HG03439 (cell line): ENCODE measurements at regions not wholly inside any gene's neighbourhood (a gene's known extent, or its start where the extent isn't known, plus 50 kb on each side); places are given as distances from the start of the nearest gene placed in this dataset.

Source experiments
- ATAC-seq: cut with Tn5 transposase; IDR thresholded peaks from one replicate; pipeline ENCODE4 v1.9.1; 2021; ENCODE audit warnings: mild to moderate bottlenecking, moderate library complexity; ENCODE audit not compliant: unreplicated experiment

DNA sequence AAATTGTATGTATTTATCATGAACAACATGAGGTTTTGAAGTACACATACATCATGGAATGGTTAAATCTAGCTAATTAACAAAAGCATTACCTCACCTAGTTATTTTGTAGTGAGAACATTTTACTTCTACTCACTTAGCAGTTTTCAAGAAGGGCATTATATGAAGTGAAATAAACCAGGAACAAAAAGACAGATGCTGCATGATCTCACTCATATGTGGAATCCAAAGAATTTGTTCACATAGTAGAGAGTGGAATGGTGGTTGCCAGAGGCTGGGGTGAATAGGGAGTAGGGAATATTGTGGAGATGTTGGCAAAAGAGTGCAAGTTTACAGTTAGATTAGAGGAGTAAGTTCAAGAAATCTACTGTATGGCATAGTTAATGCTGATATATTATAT is 292.0 kb downstream of the ASXL3 start:
- no peak for ATAC-seq

DNA sequence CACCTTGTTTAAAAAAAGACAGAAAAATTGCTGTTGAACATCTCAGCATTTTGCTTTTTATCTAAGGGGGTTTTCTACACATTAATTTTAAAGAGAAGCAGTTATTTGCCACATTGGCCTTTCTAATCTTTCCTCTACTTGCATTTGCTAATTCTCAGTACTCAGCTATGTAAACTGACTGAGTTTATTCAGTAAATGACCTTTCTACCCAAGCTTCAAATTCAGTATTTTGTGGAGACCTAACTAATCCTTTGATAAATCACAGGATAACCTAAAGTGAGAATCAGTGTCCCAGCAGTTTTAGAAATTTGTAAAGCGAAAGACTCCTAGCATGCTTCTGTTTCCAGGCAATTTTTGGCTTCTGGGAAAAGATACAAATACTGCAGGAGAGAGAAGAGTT is 288.4 kb downstream of the ASXL3 start:
- ATAC-seq: no peak

DNA sequence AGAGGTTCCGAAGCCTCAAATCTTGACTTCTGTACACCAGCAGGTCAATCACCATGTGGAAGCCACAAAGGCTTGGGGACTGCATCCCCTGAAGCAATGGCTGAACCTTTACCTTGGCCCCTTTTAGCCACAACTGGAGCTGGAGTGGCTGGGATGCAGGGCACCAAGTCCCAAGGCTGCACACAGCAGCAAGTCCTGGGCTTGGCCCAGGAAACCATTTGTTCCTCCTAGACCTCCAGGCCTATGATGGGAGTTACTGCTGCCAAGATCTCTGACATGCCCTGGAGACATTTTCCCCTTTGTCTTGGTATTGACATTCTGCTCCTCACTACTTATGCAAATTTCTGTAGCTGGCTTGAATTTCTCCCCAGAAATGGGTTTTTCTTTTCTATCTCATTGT is 285.9 kb downstream of the ASXL3 start:
- no peak for ATAC-seq

DNA sequence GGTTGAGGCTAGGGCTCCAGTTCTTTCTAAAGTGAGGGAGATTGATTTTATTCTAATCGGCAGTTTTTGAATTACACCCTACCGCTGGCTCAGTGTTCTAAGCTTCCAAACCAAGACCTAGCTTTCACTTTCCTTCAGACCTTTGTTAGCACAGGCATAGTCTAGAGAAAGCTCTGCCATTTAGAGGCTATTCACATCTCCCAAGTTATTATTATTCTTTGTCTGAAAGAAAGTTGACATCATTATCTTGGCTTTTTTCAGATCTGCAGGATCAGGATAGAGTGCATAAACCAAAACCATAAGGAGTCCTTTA is 276.8 kb downstream of the ASXL3 start:
- ATAC-seq: no peak

DNA sequence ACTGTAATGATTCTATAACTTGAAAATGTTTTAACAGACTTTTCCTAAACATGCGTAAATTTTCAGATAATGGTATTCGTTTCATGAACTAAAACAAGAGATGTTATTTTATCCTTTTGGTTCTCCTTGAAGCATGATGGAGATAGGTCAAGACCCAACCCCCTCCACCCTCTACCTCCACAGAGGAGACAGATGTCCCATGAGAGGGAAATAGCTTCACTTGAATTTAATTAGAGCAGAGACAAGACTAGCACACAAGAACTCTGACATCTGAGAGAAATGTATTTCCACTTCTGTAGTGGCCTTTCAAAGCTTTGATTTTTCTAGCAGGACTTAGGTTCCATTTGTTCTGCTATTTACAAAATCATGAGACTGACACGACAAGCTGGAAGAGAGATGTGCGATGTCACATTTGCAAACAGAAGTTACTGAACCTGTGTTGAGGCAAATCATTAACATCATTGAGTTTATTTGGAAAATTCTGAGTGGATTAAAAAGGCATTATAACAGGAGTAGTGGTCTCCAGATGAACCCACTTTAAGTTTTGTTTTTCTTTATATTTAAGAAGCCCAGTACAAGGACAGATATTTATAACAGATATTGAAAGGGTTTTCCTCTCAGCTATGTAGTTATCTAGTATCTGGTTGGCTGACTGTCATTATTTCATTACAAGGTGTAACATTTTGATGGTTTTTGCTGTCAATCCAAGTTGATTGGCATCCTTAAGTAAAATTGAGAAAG is 276.2 kb downstream of the ASXL3 start:
- ATAC-seq: no peak

DNA sequence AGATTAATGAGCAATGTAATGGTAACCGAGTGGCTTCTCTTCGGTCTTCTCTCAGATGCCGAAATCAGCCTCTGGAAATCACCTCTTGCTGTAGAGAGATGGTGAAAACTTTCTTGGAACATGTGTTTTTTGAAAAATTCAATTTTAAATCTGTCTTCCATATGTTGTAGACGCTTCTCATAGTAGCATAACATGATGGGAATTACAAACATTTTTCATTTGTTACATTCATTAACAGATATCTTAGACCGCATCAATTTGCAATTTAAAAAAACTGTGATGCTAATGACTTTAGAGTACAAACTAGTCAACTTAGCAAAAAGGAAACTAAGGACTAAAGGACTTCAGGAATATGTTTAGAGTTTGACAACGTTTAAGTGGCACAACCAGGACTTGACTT is 275.2 kb downstream of the ASXL3 start:
- ATAC-seq: no peak

DNA sequence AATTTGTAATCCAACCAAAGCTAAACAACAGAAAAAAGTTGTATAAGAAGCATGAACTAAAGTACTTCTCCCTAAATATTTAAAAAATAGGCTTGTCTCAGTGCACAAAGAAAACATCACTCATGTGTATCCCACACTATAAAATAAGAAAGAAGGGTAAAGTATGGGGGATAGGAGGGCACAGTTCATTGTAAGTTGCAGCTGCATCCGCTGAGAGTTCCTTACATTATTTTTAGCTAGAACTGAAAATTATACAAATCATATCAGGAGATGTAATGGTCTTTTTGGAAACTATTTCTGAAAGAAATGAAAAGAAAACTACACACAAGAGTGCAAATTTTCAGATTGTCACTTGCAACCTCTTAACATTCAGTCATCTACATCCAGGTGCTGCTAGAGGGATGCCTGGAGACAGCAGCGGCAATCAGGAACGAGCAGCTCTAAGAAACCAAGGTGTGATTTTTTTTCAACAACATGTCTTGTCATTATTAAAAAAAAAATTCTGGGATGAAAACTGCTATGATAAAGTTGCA is 273.6 kb downstream of the ASXL3 start:
- no peak for ATAC-seq

DNA sequence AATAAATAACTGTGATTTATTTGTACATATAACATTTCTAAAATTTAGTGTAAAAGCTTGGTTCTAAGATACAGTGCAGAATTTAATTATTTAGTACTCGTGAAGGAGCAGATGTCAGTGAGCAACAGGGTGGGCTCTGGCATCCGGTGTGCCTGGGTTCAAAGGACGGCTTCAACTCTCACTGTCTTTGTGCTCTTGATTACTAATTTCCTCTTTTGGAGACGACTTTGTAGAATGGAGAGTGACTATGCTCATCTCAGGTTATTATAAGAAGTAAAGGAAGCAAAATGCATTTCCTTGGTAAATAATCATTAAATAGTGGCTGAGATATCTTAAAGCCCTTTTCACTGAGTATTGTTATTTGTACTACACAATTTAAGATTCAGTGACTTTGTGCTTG is 271.7 kb downstream of the ASXL3 start:
- ATAC-seq: no peak

DNA sequence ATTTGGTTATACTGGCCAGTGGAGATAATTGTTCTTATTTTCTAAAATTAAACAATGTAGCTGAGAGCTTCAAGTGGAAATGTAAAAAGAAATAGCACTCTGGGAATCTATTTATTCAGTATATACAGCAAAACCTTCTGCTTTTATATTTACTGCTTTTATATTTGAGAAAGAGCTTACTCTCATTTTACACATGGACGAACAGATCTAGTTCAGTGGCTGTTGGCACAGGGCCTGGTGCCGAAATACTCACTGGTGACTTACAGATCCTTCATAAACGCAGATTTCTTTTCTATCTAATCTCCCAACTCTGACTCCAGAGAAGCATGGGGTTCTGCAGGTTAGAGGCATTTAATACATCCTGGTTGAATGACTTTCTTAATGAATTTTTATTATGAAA is 266.2 kb downstream of the ASXL3 start:
- ATAC-seq: no peak

DNA sequence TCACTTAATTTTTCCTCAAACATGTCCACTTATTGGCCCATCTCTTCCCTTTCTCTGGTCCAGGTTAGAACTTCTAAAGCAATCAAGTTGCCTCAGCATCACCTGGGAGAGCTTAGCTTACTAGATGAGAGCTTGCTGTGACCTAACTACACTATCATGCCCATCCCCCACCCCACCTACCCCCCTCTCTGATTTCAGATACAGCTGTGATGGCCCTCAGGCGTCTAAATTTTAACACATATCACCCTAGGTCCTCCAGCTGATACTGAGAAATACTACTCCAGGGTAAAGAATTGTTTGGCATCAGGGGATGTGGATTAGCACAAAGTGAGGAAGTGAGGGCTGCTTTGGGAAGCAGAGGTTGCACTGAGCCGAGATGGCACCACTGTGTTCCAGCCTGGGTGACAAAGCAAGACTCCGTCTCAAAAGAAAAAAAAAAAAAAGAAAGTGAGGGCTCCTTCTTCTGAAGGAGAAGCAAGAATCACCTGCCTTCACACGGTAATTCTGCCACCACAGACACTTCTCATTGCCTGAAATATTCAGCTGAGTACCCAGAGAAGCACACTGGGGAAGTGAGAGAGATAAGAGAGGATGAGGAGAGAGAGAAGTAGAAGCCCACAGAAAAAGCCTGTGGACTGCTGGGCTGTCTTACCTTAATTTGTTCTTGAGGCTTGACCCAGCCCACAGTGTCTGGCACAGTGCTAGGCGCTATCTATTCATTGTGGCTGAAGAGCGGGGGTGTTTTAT is 263.4 kb downstream of the ASXL3 start:
- ATAC-seq: no peak

DNA sequence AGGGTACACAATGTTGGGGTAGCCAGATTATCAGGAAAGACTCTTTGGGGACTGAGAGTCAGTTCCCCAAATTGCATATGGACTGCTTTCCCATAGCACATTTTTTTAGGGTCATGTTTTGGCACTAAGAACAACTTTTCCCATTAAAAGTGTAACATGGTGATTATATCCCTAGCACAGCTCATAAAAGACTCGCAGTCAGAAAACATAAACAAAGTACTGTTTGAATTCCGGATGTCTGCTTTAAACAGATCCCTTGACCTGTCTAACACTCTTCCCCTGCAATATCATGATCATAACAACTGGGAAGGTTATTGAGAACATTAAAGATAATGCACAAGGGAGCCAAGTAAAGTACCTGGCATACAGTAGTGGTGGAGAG is 262.2 kb downstream of the ASXL3 start:
- ATAC-seq: no peak

DNA sequence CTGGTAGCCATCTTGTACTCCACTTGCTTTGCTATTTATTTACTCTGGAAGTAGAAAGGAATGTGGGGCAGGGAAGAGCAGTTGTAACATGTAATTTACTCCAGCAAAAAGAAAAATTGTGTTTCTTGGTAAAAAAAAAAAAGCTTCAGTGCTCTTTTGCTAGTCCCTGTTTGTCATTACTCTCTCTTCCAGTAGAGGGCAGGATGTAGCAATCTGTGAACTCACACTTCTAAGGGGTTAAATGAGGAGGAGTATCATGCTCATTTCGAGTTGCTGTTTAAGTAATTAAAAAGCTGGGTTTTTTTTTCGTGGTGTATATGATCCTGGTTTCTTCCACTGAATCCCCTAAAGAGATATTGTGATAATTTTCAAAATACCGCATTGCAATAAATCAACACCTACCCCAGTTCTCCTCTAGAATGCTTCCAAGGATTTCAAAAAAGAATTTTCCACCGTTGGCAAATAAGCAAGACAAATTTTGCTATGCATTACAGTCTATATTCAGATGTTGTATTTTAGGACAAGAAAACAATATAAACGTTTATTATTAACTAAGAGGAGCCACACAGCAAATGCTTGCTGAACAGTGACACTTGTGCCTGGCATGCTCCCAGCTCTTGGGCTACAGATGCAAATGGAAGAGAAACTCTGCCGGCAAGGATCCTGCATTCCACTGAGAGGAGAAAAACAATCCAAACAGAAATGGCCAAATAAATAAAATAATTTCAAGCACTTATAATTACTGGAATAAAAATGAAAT is 261.6 kb downstream of the ASXL3 start:
- ATAC-seq: peak; percentile 76

DNA sequence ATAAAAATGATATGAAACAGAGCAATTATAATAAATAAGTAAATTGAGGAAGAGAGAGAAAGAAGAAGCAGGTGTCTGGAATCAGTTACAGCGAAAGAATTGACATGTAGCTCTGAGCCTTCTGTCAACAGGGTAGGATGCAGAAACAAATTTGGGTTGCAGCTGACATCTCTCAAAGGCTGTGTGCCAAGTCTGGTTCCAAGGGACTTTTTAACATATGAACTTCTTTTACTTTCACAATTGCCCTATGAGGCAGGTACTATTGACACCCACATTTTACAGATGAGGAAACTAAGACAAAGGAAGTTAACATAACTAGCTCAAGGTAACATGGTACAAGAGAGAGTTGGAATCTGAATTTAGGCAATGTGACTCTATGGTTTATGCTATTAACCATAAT is 260.0 kb downstream of the ASXL3 start:
- no peak for ATAC-seq

DNA sequence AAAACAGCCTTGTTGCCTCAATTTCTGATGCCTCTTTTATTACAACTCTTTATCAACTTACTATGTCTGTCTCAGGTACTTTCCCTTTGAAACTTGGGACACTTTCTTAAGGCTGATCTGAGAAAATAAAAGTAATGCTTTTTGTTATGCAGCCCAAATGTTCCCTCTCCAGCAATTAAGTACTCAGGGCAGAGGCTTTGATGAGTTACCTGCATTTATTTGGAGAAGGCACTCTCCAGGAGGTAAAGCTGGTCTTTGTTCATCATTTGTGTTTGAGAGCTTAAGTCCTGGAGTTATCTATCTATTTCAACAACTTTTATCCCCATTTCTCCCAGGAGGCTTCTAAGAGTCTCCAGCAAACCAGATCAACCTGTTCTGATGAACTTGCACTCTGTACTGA is 259.2 kb downstream of the ASXL3 start:
- no peak for ATAC-seq

DNA sequence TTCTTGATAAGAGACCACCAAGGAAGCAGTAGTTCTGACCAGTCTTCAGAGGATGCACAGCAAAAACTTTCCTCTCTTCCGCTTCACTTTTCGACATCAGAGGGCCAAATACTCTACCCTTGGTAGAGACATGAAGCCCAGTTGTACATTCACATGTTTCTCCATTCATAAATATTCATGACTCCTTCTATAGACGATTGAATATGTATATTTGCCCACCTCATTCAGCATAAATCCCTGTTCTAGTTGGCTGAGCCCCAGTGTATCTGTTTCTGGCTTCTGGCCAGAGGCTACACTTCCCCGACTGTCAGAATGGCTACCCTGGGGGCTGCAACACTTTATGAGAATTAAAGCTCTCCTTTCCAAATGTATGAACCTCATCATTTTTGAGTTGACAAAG is 258.5 kb downstream of the ASXL3 start:
- ATAC-seq: no peak

DNA sequence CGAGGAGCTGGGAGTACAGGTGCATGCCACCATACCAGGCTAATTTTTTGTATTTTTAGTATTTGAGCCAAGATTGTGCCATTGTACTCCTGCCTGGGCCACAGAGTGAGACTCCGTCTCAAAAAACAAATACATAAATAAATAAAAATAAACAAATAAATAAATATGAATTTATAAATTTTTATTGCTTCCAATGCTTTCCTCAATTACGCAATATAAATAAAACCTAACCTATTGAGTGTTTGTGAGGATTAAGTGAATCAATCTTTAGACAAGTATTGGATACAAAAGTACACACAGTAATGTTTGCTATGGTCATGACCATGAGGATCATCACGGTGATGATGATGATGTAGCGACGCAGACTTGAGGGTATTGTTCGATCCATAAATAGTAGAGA is 257.4 kb downstream of the ASXL3 start:
- no peak for ATAC-seq

DNA sequence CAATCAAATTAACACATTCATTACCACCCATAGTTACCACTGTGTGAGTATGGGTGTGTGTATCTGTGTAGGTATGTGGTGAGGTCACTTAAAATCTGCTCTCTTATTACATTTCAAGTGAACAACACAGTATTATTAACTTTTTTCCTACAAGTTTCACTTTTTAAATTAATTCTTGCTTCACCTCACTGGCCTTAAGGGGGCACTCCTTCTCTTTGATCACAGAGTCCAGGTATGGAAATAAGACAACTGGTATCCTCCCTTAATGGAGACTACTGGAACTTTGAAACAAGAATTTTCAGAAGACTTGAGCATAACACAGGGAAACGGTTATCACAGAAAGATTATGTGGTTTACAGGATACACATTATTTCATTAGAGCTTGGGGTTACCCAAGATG is 255.8 kb downstream of the ASXL3 start:
- ATAC-seq: no peak

DNA sequence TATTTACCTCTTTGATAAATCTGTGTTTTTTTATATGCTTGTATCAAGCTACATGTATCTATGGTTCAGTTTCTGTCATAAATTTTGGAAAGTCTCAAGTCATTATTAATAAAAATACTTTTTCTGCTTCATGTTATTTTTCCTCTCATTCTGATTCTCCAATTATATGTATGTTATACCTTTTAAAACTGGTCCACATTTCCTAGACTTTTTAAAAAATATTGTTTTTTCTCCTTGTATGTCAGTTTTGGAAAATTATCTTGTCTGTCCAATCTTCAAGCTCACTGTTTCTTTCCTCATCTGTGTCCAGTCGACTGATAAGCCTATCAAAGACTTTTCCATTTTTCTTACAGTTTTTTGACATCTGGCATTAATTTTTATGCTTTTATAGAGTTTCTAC is 253.4 kb downstream of the ASXL3 start:
- ATAC-seq: no peak

DNA sequence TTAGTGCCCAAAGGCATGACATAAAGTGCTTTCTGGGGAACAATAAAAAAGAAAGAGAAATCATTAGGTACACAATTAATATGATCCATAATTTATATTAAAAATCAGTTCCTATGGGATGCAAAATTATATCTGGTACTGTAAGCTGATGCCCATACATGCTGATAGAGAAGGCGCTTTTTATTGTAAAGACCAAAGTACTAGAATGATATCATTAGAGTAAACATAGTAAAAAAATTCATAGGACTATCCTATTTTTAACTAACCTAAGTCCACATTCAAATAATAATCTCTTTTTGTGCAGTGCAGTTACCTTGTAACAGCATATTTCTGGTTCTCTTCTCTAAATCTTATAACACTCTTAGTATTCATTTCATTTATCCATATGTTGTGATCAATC is 252.2 kb downstream of the ASXL3 start:
- no peak for ATAC-seq

DNA sequence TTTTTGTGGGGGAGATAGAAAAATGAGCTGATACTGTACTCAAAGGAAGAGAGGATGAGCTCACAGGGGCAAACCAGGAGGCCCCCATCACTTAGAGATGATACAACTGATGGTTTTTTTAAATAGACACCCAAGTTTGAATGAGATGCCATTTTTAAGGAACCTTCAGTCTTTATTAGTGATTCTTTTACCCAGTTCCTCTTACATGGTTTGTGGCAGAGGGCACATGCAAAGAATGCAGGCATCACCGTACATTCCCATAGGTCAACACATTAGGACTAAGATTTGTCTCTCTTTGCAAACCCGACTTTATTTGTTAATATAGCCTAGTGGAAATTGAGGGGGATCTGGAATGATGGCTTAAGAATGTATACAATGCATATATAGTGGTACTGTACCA is 250.9 kb downstream of the ASXL3 start:
- no peak for ATAC-seq

DNA sequence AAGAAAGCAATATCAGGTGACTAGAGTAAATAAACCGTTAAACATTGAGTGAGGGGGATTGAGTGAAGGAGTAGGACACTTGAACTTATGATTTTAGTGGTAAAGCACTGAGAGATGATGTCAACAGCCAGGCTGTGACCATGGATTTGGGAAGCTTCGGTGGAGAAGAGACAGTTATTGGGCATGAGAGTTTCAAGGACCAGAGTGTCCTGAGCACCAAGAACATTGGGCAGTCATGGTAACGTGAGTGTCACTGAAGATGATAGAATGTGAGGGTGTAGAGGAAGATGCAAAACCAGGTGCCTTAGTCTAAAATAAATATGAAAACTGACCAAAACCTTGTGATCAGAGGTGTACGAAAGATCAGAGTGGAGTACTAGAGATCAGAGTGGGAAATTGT is 248.1 kb downstream of the ASXL3 start:
- no peak for ATAC-seq

DNA sequence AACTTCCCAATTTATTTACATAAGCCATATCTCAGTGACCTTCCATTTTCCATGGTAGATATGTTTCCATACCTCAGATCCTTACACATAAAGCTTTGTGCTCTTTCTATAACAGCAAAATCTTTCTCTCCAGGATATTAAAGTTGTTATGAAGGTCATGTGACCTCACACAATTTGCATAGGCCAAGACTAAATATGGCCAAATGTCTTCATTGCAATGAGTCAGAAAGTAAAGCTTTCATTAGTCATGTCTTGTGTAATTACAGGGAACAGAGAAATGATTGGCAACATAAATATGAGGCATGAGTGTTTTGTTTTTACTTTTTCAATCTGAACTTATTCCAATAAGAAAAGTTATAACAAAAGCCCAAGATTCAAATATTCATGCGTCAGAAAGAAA is 243.5 kb downstream of the ASXL3 start:
- no peak for ATAC-seq
